Endothelial cell of umbilical vein (primary cell): ENCODE measurements at regions not wholly inside any gene's neighbourhood (a gene's known extent, or its start where the extent isn't known, plus 50 kb on each side); places are given as distances from the start of the nearest gene placed in this dataset.

ENCODE experiments used
- BruUV-seq: library from RNA; stranded (reverse); fragments of 400-500 nt; replicated peaks from 2 replicates; lab custom pipeline; 2021; lab: Mats Ljungman, UMichigan
- CTCF ChIA-PET: fragments of 300-600, 350-600 bp; sonication (Branson Sonifier 250); formaldehyde crosslinking; loops from one replicate; lab custom pipeline; 2021; ENCODE audit warnings: antibody characterized with exemption, inconsistent platforms; lab: Charles Lee
- POLR2A ChIA-PET: fragments of 300-600, 350-600 bp; sonication (Branson Sonifier 250); formaldehyde crosslinking; loops from one replicate; lab custom pipeline; 2021; ENCODE audit warnings: antibody characterized with exemption, inconsistent platforms; lab: Charles Lee
- DNase-seq: peaks from one replicate; pipeline ENCODE4 v3.0.0-alpha.2; 2011; ENCODE audit warnings: low read depth, low spot score
- FAIRE-seq: peaks from 2 replicates; lab custom pipeline; 2011; peaks lifted over from hg19 to GRCh38; lab: Jason Lieb, UNC
- H2AFZ ChIP-seq: 2 replicates; pipeline ENCODE4 v1.6.0; 2012; ENCODE audit warnings: low read depth, low read length, control low read depth, inconsistent platforms
- H3K27ac ChIP-seq: 2 replicates; pipeline ENCODE4 v1.5.1; 2011; ENCODE audit warnings: low read depth, mild to moderate bottlenecking, control low read depth, low read length, moderate library complexity; ENCODE audit not compliant: insufficient read depth
- H3K27me3 ChIP-seq, 2 experiments: 2 replicates each; pipeline versions ENCODE4 v1.6.0 to v1.6.1; 2011; ENCODE audit warnings: low read length in 2 of 2, mixed read lengths in 1 of 2; ENCODE audit not compliant: control insufficient read depth in 2 of 2, insufficient read depth in 2 of 2
- H3K36me3 ChIP-seq, 2 experiments: 2 replicates in 1 of 2; 3 replicates in 1 of 2; pipeline ENCODE4 v1.5.1; 2011; ENCODE audit warnings: low read length in 2 of 2, mild to moderate bottlenecking in 1 of 2, moderate library complexity in 1 of 2; ENCODE audit not compliant: control insufficient read depth in 2 of 2, insufficient read depth in 2 of 2; ENCODE audit errors: extremely low read depth in 1 of 2
- H3K4me1 ChIP-seq: 3 replicates; pipeline ENCODE4 v1.5.1; 2011; ENCODE audit warnings: mild to moderate bottlenecking, low read length; ENCODE audit not compliant: control insufficient read depth, insufficient read depth; ENCODE audit errors: extremely low read depth
- H3K4me2 ChIP-seq: 2 replicates; pipeline ENCODE4 v1.6.1; 2011; ENCODE audit warnings: low read length, control low read depth, mixed read lengths; ENCODE audit not compliant: insufficient read depth
- H3K4me3 ChIP-seq, 3 experiments: fragments of 200-600 bp in 1 of 3; sonication (generic), shearing (Covaris generic) in 1 of 3; replicated peaks in 1 of 3; 2 replicates each; pipeline ENCODE4 v1.5.1; 2011 to 2016; ENCODE audit warnings: control low read depth in 3 of 3, low read length in 3 of 3, mild to moderate bottlenecking in 2 of 3, inconsistent platforms in 1 of 3, low read depth in 1 of 3, moderate library complexity in 1 of 3; ENCODE audit not compliant: insufficient read depth in 1 of 3
- H3K79me2 ChIP-seq: 2 replicates; pipeline ENCODE4 v1.6.0; 2012; ENCODE audit warnings: low read length, inconsistent platforms; ENCODE audit not compliant: control insufficient read depth, insufficient read depth
- H3K9ac ChIP-seq: replicated peaks from 2 replicates; pipeline ENCODE3; 2011; ENCODE audit warnings: low read length, control low read depth; ENCODE audit not compliant: insufficient read depth; ENCODE audit errors: extremely low read depth
- H3K9me1 ChIP-seq: replicated peaks from 3 replicates; pipeline ENCODE4 v1.6.0; 2011; ENCODE audit warnings: mild to moderate bottlenecking, low read length; ENCODE audit not compliant: control insufficient read depth, insufficient read depth; ENCODE audit errors: extremely low read depth
- H3K9me3 ChIP-seq: replicated peaks from 2 replicates; pipeline ENCODE4 v1.5.1; 2012; ENCODE audit warnings: low read length, inconsistent platforms; ENCODE audit not compliant: control insufficient read depth, insufficient read depth
- H4K20me1 ChIP-seq: replicated peaks from 2 replicates; pipeline ENCODE3; 2011; ENCODE audit warnings: mild to moderate bottlenecking, low read length; ENCODE audit not compliant: control insufficient read depth, insufficient read depth; ENCODE audit errors: extremely low read depth
- CTCF ChIP-seq, 2 donors: IDR thresholded peaks; 1 replicate in 1 of 2; 2 replicates in 1 of 2; pipeline ENCODE4 v1.5.1; 2011; ENCODE audit warnings: low read length in 2 of 2, mild to moderate bottlenecking in 2 of 2, moderate library complexity in 2 of 2, control low read depth in 1 of 2, inconsistent platforms in 1 of 2, low read depth in 1 of 2; ENCODE audit not compliant: insufficient read depth in 1 of 2; ENCODE audit errors: extremely low read depth in 1 of 2
- EZH2 ChIP-seq: IDR thresholded peaks from 2 replicates; pipeline ENCODE4 v1.6.1; 2012; ENCODE audit warnings: borderline replicate concordance, low read depth, mild to moderate bottlenecking, moderate library complexity, low read length, inconsistent platforms; ENCODE audit not compliant: severe bottlenecking
- FOS ChIP-seq: IDR thresholded peaks from 2 replicates; pipeline ENCODE4 v1.6.1; 2011; ENCODE audit warnings: mild to moderate bottlenecking, low read length, moderate library complexity, borderline replicate concordance; ENCODE audit not compliant: insufficient read depth
- GATA2 ChIP-seq: IDR thresholded peaks from 2 replicates; pipeline ENCODE4 v1.7.0; 2011; ENCODE audit warnings: low read depth, mild to moderate bottlenecking, moderate library complexity, mixed read lengths, low read length; ENCODE audit not compliant: insufficient read length, insufficient read depth
- JUN ChIP-seq: IDR thresholded peaks from 2 replicates; pipeline ENCODE4 v1.6.1; 2011; ENCODE audit warnings: borderline replicate concordance, low read depth; ENCODE audit not compliant: insufficient read length, insufficient read depth
- MAX ChIP-seq: IDR thresholded peaks from 2 replicates; pipeline ENCODE4 v1.6.1; 2011; ENCODE audit not compliant: insufficient read depth, insufficient read length
- MYC ChIP-seq: IDR thresholded peaks from one replicate; pipeline ENCODE4 v1.6.1; 2011; ENCODE audit warnings: mild to moderate bottlenecking, low read depth, low read length
- POLR2A ChIP-seq: IDR thresholded peaks from 2 replicates; pipeline ENCODE4 v1.6.1; 2012; ENCODE audit warnings: low read depth, mild to moderate bottlenecking, control low read depth, low read length
- POLR2AphosphoS5 ChIP-seq: IDR thresholded peaks from 2 replicates; pipeline ENCODE4 v1.6.1; 2012; ENCODE audit warnings: low read depth, mild to moderate bottlenecking, control low read depth, low read length, moderate library complexity; ENCODE audit not compliant: insufficient read depth
- dilution Hi-C: fragments of 300-500 bp; cut with MboI; formaldehyde crosslinking; loops from one replicate; pipeline ENCODE4 v1.15.0; 2019; ENCODE audit warnings: low sequenced_read_pairs; ENCODE audit not compliant: extremely low pct_ligation_motif_present
- intact Hi-C: fragments of 100-400 bp; cut with micrococcal nuclease; formaldehyde crosslinking; loops from one replicate; pipeline ENCODE4 v1.10.0; 2022

- Histone ChIP-seq H3K9me1 (no peaks in the 10 kb centered on the region), H3K27me3 (no peaks in the 10 kb centered on the region), H3K9ac (no peak overlapping the region), H3K4me1 (no peaks in the 10 kb centered on the region), H2AFZ (no peak overlapping the region), H4K20me1 (no peaks in the 10 kb centered on the region), H3K4me2 (no peak overlapping the region), H3K4me3 (no peak overlapping the region), H3K36me3 (no peaks in the 10 kb centered on the region), H3K9me3 (no peaks in the 10 kb centered on the region), H3K79me2 (no peaks in the 10 kb centered on the region), H3K27ac (no peak overlapping the region)
- BruUV-seq: no TSS peak
- DNase-seq (no peak), FAIRE-seq (no peak)
- POLR2A ChIA-PET: no interaction called here
- dilution Hi-C loops (no loop called here), intact Hi-C loops (no loop called here)
- TF ChIP-seq EZH2 (no peak), POLR2A (no peak), POLR2AphosphoS5 (no peak), CTCF (IDR thresholded peaks at IDR 0.05; ENCODE audit: extremely low read depth in 1 of 2, insufficient read depth in 1 of 2, low read depth in 1 of 2, low read length in 2 of 2) (no peak), FOS (no peak), JUN (no peak), GATA2 (no peak), MAX (no peak), MYC (no peak)
- CTCF ChIA-PET: no interaction called here
Measured at GRCh38 chr11:92907671-92908070, 61.8 kb upstream of the MTNR1B start.
